ENCODE measurements at regions not wholly inside any gene's neighbourhood (a gene's known extent, or its start where the extent isn't known, plus 50 kb on each side); places are given as distances from the start of the nearest gene placed in this dataset.
A peak's percentile ranks its signal among the peaks of the same experiment; 100 is the strongest.

- Histone ChIP-seq H3K9ac (ENCODE audit: low read length in 3 of 3) (no peak overlapping the region), H3K27ac (ENCODE audit: low read depth in 2 of 2, low read length in 2 of 2) (peak overlapping the region; percentile 28 to 59), H3K36me3 (ENCODE audit: control insufficient read depth in 2 of 3, insufficient read depth in 3 of 3, low read length in 3 of 3) (no peaks in the 10 kb centered on the region), H3K4me1 (ENCODE audit: control insufficient read depth in 2 of 3, insufficient read depth in 2 of 3, low read depth in 1 of 3, low read length in 3 of 3) (no peaks in the 10 kb centered on the region), H3K4me3 (ENCODE audit: low read length in 3 of 3) (peak overlapping the region in 2 of 3 donors; percentile 21 to 33), H3K27me3 (ENCODE audit: control insufficient read depth, insufficient read depth, low read length) (no peaks in the 10 kb centered on the region), H3K9me3 (ENCODE audit: control insufficient read depth in 2 of 3, insufficient read depth in 1 of 3, low read length in 3 of 3) (no peaks in the 10 kb centered on the region)
- FAIRE-seq (no peak), DNase-seq (peak in 1 of 5 donors; percentile 82)
- intact Hi-C loops (cut with DNase I) = no loop called here
- no peak for TF ChIP-seq CTCF (IDR thresholded peaks at IDR 0.05; ENCODE audit: borderline replicate concordance, extremely low read depth, insufficient read depth)
These were observed 102.9 kb upstream of the SLC34A2 start for GRCh38 chr4:25552580-25553271.

GRCh38 chr4:25559508-25559907, 96.1 kb upstream of the SLC34A2 start:
- Histone ChIP-seq H3K9ac (ENCODE audit: low read length in 3 of 3) (no peak overlapping the region), H3K27me3 (ENCODE audit: control insufficient read depth, insufficient read depth, low read length) (no peaks in the 10 kb centered on the region), H3K9me3 (ENCODE audit: control insufficient read depth in 2 of 3, insufficient read depth in 1 of 3, low read length in 3 of 3) (no peaks in the 10 kb centered on the region), H3K4me3 (ENCODE audit: low read length in 3 of 3) (no peak overlapping the region), H3K27ac (ENCODE audit: low read depth in 2 of 2, low read length in 2 of 2) (no peak overlapping the region), H3K4me1 (ENCODE audit: control insufficient read depth in 2 of 3, insufficient read depth in 2 of 3, low read depth in 1 of 3, low read length in 3 of 3) (no peaks in the 10 kb centered on the region), H3K36me3 (ENCODE audit: control insufficient read depth in 2 of 3, insufficient read depth in 3 of 3, low read length in 3 of 3) (no peaks in the 10 kb centered on the region)
- no peak for DNase-seq
- no peak for TF ChIP-seq CTCF (IDR thresholded peaks at IDR 0.05; ENCODE audit: borderline replicate concordance, extremely low read depth, insufficient read depth)
- no peak for FAIRE-seq
- intact Hi-C loops (cut with DNase I) = no loop called here

- no peak overlapping the region for H3K27ac ChIP-seq (ENCODE audit: low read depth in 2 of 2, low read length in 2 of 2)
- TF ChIP-seq CTCF (IDR thresholded peaks at IDR 0.05; ENCODE audit: borderline replicate concordance, extremely low read depth, insufficient read depth) = no peak
- H3K9me3 ChIP-seq (ENCODE audit: control insufficient read depth in 2 of 3, insufficient read depth in 1 of 3, low read length in 3 of 3) = no peaks in the 10 kb centered on the region
- no peaks in the 10 kb centered on the region for H3K27me3 ChIP-seq (ENCODE audit: control insufficient read depth, insufficient read depth, low read length)
- FAIRE-seq (no peak), DNase-seq (no peak)
- no peak overlapping the region for H3K9ac ChIP-seq (ENCODE audit: low read length in 3 of 3)
- intact Hi-C loops (cut with DNase I) = no loop called here
- H3K4me1 ChIP-seq (ENCODE audit: control insufficient read depth in 2 of 3, insufficient read depth in 2 of 3, low read depth in 1 of 3, low read length in 3 of 3) = no peaks in the 10 kb centered on the region
- no peaks in the 10 kb centered on the region for H3K36me3 ChIP-seq (ENCODE audit: control insufficient read depth in 2 of 3, insufficient read depth in 3 of 3, low read length in 3 of 3)
- H3K4me3 ChIP-seq (ENCODE audit: low read length in 3 of 3) = no peak overlapping the region
These were observed 95.0 kb upstream of the SLC34A2 start for GRCh38 chr4:25560605-25561004.
